Kidney epithelial cell (primary cell): ENCODE measurements at regions not wholly inside any gene's neighbourhood (a gene's known extent, or its start where the extent isn't known, plus 50 kb on each side); places are given as distances from the start of the nearest gene placed in this dataset.
"Not testable (repeated sequence)": the region's sequence is repeated elsewhere in the genome, so short reads cannot be mapped to it uniquely, and the experiment has no call there.

ENCODE experiments used
- DNase-seq: peaks from one replicate; pipeline ENCODE4 v3.0.0-alpha.2; 2010; ENCODE audit warnings: low read depth
- H3K27me3 ChIP-seq: 2 replicates; pipeline ENCODE4 v1.6.0; 2011; ENCODE audit warnings: low read length; ENCODE audit not compliant: control insufficient read depth, insufficient read depth
- H3K36me3 ChIP-seq: 2 replicates; pipeline ENCODE4 v1.5.1; 2011; ENCODE audit warnings: low read length; ENCODE audit not compliant: control insufficient read depth, insufficient read depth
- H3K4me3 ChIP-seq: 2 replicates; pipeline ENCODE4 v1.5.1; 2011; ENCODE audit warnings: low read depth, mild to moderate bottlenecking, control low read depth, low read length
- TF ChIP-seq, protein P1 (sequence below): IDR thresholded peaks from 2 replicates; pipeline ENCODE4 v1.5.1; 2011; ENCODE audit warnings: mild to moderate bottlenecking, moderate library complexity, low read length, control low read depth, inconsistent platforms; ENCODE audit not compliant: insufficient read depth, poor library complexity, severe bottlenecking

DNA sequence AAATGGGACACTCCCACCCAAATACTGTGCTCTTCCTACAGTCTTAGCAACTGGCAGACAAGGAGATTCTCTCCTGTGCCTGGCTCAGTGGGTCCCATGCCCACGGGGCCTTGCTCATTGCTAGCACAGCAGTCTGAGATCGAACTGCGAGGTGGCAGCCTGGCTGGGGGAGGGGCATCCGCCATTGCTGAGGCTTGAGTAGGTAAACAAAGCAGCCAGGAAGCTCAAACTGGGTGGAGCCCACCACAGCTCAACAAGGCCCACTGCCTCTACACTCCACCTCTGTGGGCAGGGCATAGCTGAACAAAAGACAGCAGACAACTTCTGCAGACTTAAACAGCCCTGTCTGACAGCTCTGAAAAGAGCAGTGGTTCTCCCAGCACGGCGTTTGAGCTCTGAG lies 174.8 kb downstream of the COL12A1 start:
- H3K4me3 ChIP-seq, DNase-seq, H3K36me3 ChIP-seq, H3K27me3 ChIP-seq: not testable (repeated sequence)

DNA sequence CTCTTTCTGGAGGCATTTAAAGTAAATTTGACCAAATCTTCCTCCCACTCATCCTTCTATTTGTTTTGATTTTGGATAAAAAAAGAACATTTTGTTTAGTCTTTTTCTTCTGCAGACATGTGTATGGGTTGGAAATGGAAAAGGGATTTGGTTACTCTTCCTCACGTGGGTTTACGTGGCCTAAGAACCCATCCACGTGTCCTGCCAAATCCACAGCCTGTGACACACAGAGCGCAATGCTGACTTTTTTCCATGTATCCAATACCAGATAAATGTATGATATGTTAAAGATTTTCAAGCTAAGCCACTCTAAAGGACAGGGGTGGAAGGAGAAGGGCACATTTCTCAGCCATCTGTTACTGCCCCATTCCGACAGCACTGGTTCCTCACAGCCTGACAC lies 176.5 kb downstream of the COL12A1 start:
- H3K27me3 ChIP-seq: no peaks in the 10 kb centered on the region
- no peak overlapping the region for H3K4me3 ChIP-seq
- no peak for DNase-seq
- TF ChIP-seq, protein P1, sequence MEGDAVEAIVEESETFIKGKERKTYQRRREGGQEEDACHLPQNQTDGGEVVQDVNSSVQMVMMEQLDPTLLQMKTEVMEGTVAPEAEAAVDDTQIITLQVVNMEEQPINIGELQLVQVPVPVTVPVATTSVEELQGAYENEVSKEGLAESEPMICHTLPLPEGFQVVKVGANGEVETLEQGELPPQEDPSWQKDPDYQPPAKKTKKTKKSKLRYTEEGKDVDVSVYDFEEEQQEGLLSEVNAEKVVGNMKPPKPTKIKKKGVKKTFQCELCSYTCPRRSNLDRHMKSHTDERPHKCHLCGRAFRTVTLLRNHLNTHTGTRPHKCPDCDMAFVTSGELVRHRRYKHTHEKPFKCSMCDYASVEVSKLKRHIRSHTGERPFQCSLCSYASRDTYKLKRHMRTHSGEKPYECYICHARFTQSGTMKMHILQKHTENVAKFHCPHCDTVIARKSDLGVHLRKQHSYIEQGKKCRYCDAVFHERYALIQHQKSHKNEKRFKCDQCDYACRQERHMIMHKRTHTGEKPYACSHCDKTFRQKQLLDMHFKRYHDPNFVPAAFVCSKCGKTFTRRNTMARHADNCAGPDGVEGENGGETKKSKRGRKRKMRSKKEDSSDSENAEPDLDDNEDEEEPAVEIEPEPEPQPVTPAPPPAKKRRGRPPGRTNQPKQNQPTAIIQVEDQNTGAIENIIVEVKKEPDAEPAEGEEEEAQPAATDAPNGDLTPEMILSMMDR: no peak
- H3K36me3 ChIP-seq: no peaks in the 10 kb centered on the region

DNA sequence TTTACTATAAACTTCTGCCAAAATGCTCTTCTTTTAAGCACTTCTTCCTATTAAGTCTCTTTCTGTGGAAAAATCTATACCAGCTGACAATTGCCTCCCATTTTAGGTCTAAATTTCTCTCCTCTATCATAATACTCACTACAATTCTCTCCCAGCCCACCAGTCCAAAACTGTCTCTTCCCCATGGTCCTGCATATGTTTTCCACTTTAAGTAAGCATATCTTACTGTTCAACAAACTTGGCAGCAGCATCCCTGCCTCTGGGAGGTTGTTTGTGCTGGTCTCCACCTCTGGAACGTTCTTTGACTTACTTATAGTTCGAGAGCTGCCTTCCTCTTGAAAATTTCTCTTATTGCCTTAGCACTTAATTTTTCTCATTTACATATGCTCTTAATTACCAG lies 180.5 kb downstream of the COL12A1 start:
- TF ChIP-seq, protein P1: no peak
- Histone ChIP-seq H3K27me3 (no peaks in the 10 kb centered on the region), H3K4me3 (no peak overlapping the region), H3K36me3 (no peaks in the 10 kb centered on the region)
- no peak for DNase-seq

DNA sequence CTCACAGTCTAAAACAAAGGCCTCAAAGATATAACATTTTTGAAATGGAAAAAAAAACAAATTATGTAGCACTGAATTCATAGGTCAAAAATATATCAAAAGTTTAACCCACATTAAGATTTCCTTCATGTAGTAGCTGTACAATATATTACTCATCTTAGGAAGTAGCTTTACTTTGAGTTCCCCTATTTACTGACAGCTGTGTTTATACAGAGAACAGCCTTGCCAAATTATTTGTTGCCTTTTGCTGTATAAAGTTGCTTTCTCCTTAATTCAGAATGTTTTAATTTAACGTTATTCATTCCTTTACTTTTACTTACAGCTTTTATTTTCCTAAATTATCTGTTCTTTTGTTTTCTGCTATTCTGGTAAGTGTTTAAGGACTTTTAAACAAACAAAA lies 181.0 kb downstream of the COL12A1 start:
- Histone ChIP-seq H3K27me3 (no peaks in the 10 kb centered on the region), H3K36me3 (no peaks in the 10 kb centered on the region), H3K4me3 (no peak overlapping the region)
- DNase-seq: no peak
- TF ChIP-seq, protein P1: no peak

DNA sequence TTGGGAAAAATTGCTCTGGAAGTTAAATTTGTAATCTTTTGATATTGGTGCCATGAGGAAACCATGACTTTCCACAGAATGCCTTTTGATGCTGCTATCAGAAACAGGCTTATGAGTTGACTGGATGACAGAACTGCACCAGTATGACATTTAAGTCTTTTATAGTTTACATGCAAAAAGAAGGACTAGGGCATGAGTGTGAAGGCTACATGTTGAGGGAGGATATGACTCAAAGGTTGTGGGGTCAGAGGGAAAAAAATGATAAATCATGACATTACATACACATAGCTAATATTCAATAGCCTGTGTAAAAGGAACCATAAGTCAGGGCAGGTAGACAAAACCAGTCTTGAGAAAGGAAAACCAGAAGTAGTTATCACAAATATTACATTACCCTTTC lies 182.2 kb downstream of the COL12A1 start:
- TF ChIP-seq, protein P1: no peak
- no peak for DNase-seq
- Histone ChIP-seq H3K27me3 (no peaks in the 10 kb centered on the region), H3K36me3 (no peaks in the 10 kb centered on the region), H3K4me3 (no peak overlapping the region)

DNA sequence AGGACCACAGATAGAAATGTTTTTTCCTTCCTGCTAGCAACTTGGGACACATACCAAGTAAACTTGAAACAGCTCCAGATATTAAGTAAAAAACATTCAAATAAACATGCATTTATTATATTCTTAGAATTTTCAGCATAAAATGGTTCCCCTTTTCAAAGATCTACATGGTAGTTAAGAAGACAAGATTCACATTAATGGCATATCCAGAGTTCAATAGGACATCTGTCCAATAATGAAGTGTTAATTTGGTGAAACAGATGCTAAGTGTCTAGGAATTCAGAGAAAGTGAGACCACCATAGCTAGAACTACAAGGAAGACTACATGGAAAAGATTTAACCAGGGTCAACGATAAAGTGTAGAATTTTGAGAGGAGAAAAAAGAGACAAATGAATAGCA lies 184.9 kb downstream of the COL12A1 start:
- Histone ChIP-seq H3K27me3 (no peaks in the 10 kb centered on the region), H3K4me3 (no peak overlapping the region), H3K36me3 (no peaks in the 10 kb centered on the region)
- TF ChIP-seq, protein P1: no peak
- DNase-seq: no peak
